HepG2 (cell line): ENCODE measurements at regions not wholly inside any gene's neighbourhood (a gene's known extent, or its start where the extent isn't known, plus 50 kb on each side); places are given as distances from the start of the nearest gene placed in this dataset.

Experiments
- ATAC-seq: fragments of 200-7000 bp; cut with Tn5 transposase; 3 replicates; pipeline ENCODE4 v1.9.1; 2020; ENCODE audit warnings: mild to moderate bottlenecking, moderate library complexity
- BruUV-seq: library from RNA; stranded (reverse); fragments of 400-500 nt; replicated peaks from 2 replicates; lab custom pipeline; 2021; lab: Mats Ljungman, UMichigan
- CTCF ChIA-PET: fragments of 300-600 bp; formaldehyde crosslinking; extraction: SDS; loops from one replicate; lab custom pipeline; 2021; ENCODE audit warnings: low total read pairs, inconsistent platforms, low intra/inter-chr PET ratio; lab: Yijun Ruan, JAX
- POLR2A ChIA-PET: fragments of 350-600 bp; sonication (Branson Sonifier 250); formaldehyde crosslinking; loops from one replicate; lab custom pipeline; 2020; ENCODE audit warnings: antibody characterized with exemption, inconsistent platforms; lab: Yijun Ruan, JAX
- DNase-seq: peaks from one replicate; pipeline ENCODE4 v3.0.0-alpha.2; 2015; ENCODE audit warnings: low spot score
- FAIRE-seq: peaks from 3 replicates; lab custom pipeline; 2011; peaks lifted over from hg19 to GRCh38; lab: Jason Lieb, UNC
- H2AFZ ChIP-seq: one replicate; pipeline ENCODE4 v1.6.1; 2011; ENCODE audit warnings: low read length, inconsistent platforms
- H3K27ac ChIP-seq: fragments of 300-600 bp; 3 replicates; pipeline ENCODE4 v1.8.0; 2011; ENCODE audit warnings: mixed run types, mild to moderate bottlenecking, mixed read lengths, low read length, inconsistent platforms; ENCODE audit not compliant: insufficient read depth; ENCODE audit errors: extremely low read length
- H3K27me3 ChIP-seq, 2 experiments: fragments of 200-600 bp in 1 of 2; 2 replicates in 1 of 2; 3 replicates in 1 of 2; pipeline versions ENCODE4 v1.6.0 to v1.8.0; 2011; ENCODE audit warnings: low read length in 2 of 2, mild to moderate bottlenecking in 2 of 2, moderate library complexity in 2 of 2, inconsistent platforms in 1 of 2; ENCODE audit not compliant: insufficient read depth in 2 of 2, control insufficient read depth in 1 of 2
- H3K36me3 ChIP-seq, 2 experiments: fragments of 200-600 bp in 1 of 2; replicated peaks in 1 of 2; 2 replicates in 1 of 2; 3 replicates in 1 of 2; pipeline versions ENCODE4 v1.5.1 to v1.8.0; 2011; ENCODE audit warnings: low read length in 2 of 2, inconsistent platforms in 1 of 2; ENCODE audit not compliant: insufficient read depth in 2 of 2, control insufficient read depth in 1 of 2
- H3K4me1 ChIP-seq: 2 replicates; pipeline ENCODE4 v1.5.1; 2012; ENCODE audit warnings: low read length, inconsistent platforms; ENCODE audit not compliant: insufficient read depth
- H3K4me2 ChIP-seq: 2 replicates; pipeline ENCODE4 v1.6.0; 2011; ENCODE audit warnings: low read depth, low read length, inconsistent platforms
- H3K4me3 ChIP-seq, 3 experiments: fragments of 200-600 bp in 1 of 3; sonication (generic), shearing (Covaris generic) in 1 of 3; replicated peaks in 1 of 3; 2 replicates each; pipeline ENCODE4 v1.5.1; 2011 to 2016; ENCODE audit warnings: low read length in 3 of 3, inconsistent platforms in 2 of 3, low read depth in 2 of 3, mild to moderate bottlenecking in 2 of 3, control low read depth in 1 of 3, mixed read lengths in 1 of 3; ENCODE audit not compliant: insufficient read depth in 1 of 3
- H3K79me2 ChIP-seq: one replicate; pipeline ENCODE4 v1.6.1; 2011; ENCODE audit warnings: low read length, inconsistent platforms; ENCODE audit not compliant: insufficient read depth
- H3K9ac ChIP-seq: 2 replicates; pipeline ENCODE4 v1.6.0; 2011; ENCODE audit warnings: mild to moderate bottlenecking, low read depth, low read length, inconsistent platforms; ENCODE audit not compliant: insufficient read depth
- H3K9me3 ChIP-seq: 2 replicates; pipeline ENCODE4 v1.5.1; 2012; ENCODE audit warnings: mild to moderate bottlenecking, low read length
- H4K20me1 ChIP-seq: 2 replicates; pipeline ENCODE4 v1.6.0; 2011; ENCODE audit warnings: inconsistent platforms, mild to moderate bottlenecking, low read length, moderate library complexity; ENCODE audit not compliant: insufficient read depth
- ATF2 ChIP-seq: sonication (generic); formaldehyde crosslinking; IDR thresholded peaks from 2 replicates; pipeline ENCODE4 v1.4.0; 2020; ENCODE audit warnings: missing genetic modification reagents
- KAT8 ChIP-seq: IDR thresholded peaks from 2 replicates; pipeline ENCODE4 v1.6.1; 2016; ENCODE audit warnings: missing genetic modification reagents, missing compliant biosample characterization
- KLF16 ChIP-seq, 2 experiments: sonication (generic) in 1 of 2; formaldehyde crosslinking in 1 of 2; IDR thresholded peaks; 2 replicates each; pipeline versions ENCODE4 v1.6.1 to v1.8.0; 2016 to 2023; ENCODE audit warnings: missing genetic modification reagents in 2 of 2, missing compliant biosample characterization in 1 of 2
- MAFF ChIP-seq: IDR thresholded peaks from 2 replicates; pipeline ENCODE4 v1.6.1; 2011; ENCODE audit warnings: low read depth, low read length, improper control_type of control experiment
- SKI ChIP-seq: fragments of 450-650 bp; IDR thresholded peaks from one replicate; pipeline ENCODE4 v1.6.1; 2018; ENCODE audit warnings: mild to moderate bottlenecking; ENCODE audit not compliant: partially characterized antibody
- ZFAT ChIP-seq: sonication (generic); formaldehyde crosslinking; conservative IDR thresholded peaks from 2 replicates; pipeline ENCODE4 v1.8.1; 2023; ENCODE audit warnings: missing genetic modification reagents, inconsistent platforms
- ZMYM4 ChIP-seq: sonication (generic); formaldehyde crosslinking; IDR thresholded peaks from 2 replicates; pipeline ENCODE4 v1.8.1; 2023; ENCODE audit warnings: mild to moderate bottlenecking, missing genetic modification reagents
- ZNF530 ChIP-seq: sonication (generic); formaldehyde crosslinking; IDR thresholded peaks from 2 replicates; pipeline ENCODE4 v1.5.0; 2020; ENCODE audit warnings: low read depth, mild to moderate bottlenecking, missing genetic modification reagents
- ZNF549 ChIP-seq: sonication (generic); formaldehyde crosslinking; IDR thresholded peaks from 2 replicates; pipeline ENCODE4 v1.5.0; 2020; ENCODE audit warnings: missing genetic modification reagents
- ZNF569 ChIP-seq: sonication (generic); formaldehyde crosslinking; IDR thresholded peaks from 2 replicates; pipeline ENCODE4 v1.5.0; 2020; ENCODE audit warnings: mild to moderate bottlenecking, missing genetic modification reagents, moderate library complexity, borderline replicate concordance
- ZNF589 ChIP-seq: sonication (generic); formaldehyde crosslinking; conservative IDR thresholded peaks from 2 replicates; pipeline ENCODE4 v1.8.0; 2022; ENCODE audit warnings: mild to moderate bottlenecking, moderate library complexity, missing genetic modification reagents
- ZNF607 ChIP-seq: sonication (generic); formaldehyde crosslinking; IDR thresholded peaks from 2 replicates; pipeline ENCODE4 v1.5.1; 2020; ENCODE audit warnings: missing genetic modification reagents, mild to moderate bottlenecking, borderline replicate concordance
- WGBS: methylation state at CpG from one replicate; pipeline ENCODE4 v1.1.6; 2017; ENCODE audit warnings: low lambda C conversion rate; 5-methylcytosine and 5-hydroxymethylcytosine counted together
- in situ Hi-C: cut with HindIII; loops from 2 replicates; pipeline ENCODE4 v1.10.0; 2017; ENCODE audit warnings: low pct_unique_long_range_greater_than_20kb; ENCODE audit not compliant: extremely low pct_ligation_motif_present
- intact Hi-C: fragments of 100-400 bp; cut with micrococcal nuclease; formaldehyde crosslinking; loops from one replicate; pipeline ENCODE4 v1.10.0; 2022; ENCODE audit not compliant: unreplicated experiment
- TF ChIP-seq, protein P1 (sequence below): sonication (generic); formaldehyde crosslinking; IDR thresholded peaks from 2 replicates; pipeline ENCODE4 v1.5.1; 2020; ENCODE audit warnings: missing genetic modification reagents, mild to moderate bottlenecking, borderline replicate concordance

DNA sequence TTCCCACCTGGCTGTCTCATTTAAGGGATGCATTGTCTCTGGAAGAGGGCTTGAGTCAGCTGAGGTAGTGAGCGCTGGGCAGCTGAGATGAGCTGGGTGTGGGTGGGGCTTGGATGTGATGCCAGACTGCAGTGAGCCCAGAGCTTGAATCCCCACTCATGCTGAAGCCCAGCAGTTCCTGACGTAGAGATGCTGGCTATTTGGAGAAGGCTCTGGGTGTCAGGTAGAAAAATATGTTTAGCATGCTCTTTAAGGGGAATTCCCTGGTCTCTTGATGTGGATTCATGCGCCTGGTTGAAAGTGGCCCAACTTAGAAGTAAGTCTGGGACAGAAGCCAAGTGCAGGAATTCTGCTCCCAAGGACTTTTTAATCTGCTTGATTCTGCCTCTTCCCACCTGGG lies 241.5 kb upstream of the IGFBP3 start:
- Histone ChIP-seq H3K4me3 (no peak overlapping the region), H2AFZ (no peak overlapping the region), H3K79me2 (no peaks in the 10 kb centered on the region), H3K9ac (no peak overlapping the region), H3K4me2 (no peak overlapping the region), H3K27ac (no peak overlapping the region)
- FAIRE-seq = no peak
- BruUV-seq = no TSS peak
- intact Hi-C loops = no loop called here
- TF ChIP-seq SKI = no peak
- TF ChIP-seq ZNF569 (CRISPR knock-in tag) = no peak
- no peak for TF ChIP-seq KAT8
- TF ChIP-seq ZNF530 (CRISPR knock-in tag) = no peak
- TF ChIP-seq ZNF589 (CRISPR knock-in tag) = no peak
- TF ChIP-seq ZNF549 = no peak
- TF ChIP-seq MAFF = no peak
- no peak for TF ChIP-seq ZFAT (CRISPR knock-in tag)
- TF ChIP-seq ZNF607 (CRISPR knock-in tag) = no peak
- TF ChIP-seq, protein P1, sequence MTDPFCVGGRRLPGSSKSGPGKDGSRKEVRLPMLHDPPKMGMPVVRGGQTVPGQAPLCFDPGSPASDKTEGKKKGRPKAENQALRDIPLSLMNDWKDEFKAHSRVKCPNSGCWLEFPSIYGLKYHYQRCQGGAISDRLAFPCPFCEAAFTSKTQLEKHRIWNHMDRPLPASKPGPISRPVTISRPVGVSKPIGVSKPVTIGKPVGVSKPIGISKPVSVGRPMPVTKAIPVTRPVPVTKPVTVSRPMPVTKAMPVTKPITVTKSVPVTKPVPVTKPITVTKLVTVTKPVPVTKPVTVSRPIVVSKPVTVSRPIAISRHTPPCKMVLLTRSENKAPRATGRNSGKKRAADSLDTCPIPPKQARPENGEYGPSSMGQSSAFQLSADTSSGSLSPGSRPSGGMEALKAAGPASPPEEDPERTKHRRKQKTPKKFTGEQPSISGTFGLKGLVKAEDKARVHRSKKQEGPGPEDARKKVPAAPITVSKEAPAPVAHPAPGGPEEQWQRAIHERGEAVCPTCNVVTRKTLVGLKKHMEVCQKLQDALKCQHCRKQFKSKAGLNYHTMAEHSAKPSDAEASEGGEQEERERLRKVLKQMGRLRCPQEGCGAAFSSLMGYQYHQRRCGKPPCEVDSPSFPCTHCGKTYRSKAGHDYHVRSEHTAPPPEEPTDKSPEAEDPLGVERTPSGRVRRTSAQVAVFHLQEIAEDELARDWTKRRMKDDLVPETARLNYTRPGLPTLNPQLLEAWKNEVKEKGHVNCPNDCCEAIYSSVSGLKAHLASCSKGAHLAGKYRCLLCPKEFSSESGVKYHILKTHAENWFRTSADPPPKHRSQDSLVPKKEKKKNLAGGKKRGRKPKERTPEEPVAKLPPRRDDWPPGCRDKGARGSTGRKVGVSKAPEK (CRISPR knock-in tag) = no peak
- TF ChIP-seq ZMYM4 (CRISPR knock-in tag) = no peak
- no peak for TF ChIP-seq ATF2 (CRISPR knock-in tag)
- no peak for TF ChIP-seq KLF16 (CRISPR knock-in tag; IDR thresholded peaks at IDR 0.05)
- TF ChIP-seq, all 625 proteins: peak for 0
- Histone ChIP-seq H4K20me1 (no peaks in the 10 kb centered on the region), H3K27me3 (no peaks in the 10 kb centered on the region), H3K36me3 (no peaks in the 10 kb centered on the region), H3K9me3 (no peaks in the 10 kb centered on the region), H3K4me1 (no peaks in the 10 kb centered on the region)
- ATAC-seq (no peak), DNase-seq (no peak)
- in situ Hi-C loops = no loop called here
- ChIA-PET CTCF (no interaction called here), POLR2A (no interaction called here)
- 23% methylated on average over 3 of the region's 3 CpGs for WGBS
